Sigmoid colon (tissue), 4 donors: ENCODE measurements at regions not wholly inside any gene's neighbourhood (a gene's known extent, or its start where the extent isn't known, plus 50 kb on each side); places are given as distances from the start of the nearest gene placed in this dataset.

ENCODE experiments used
- EP300 ChIP-seq, 4 donors: sonication (generic); formaldehyde crosslinking; IDR thresholded peaks; one replicate each; pipeline ENCODE4 v1.6.1; 2017; ENCODE audit warnings: antibody characterized with exemption in 4 of 4
- POLR2AphosphoS5 ChIP-seq, 4 donors: sonication (generic); formaldehyde crosslinking; IDR thresholded peaks; one replicate each; pipeline ENCODE4 v1.6.1; 2017; ENCODE audit warnings: antibody characterized with exemption in 4 of 4
- TF ChIP-seq, protein P1 (sequence below), 4 experiments: fragments of 450-650 bp in 3 of 4; fragments of 200-600 bp in 1 of 4; IDR thresholded peaks; one replicate each; pipeline ENCODE4 v1.5.1; 2016 to 2019; ENCODE audit warnings: antibody characterized with exemption in 4 of 4, mild to moderate bottlenecking in 3 of 4, moderate library complexity in 2 of 4

- TF ChIP-seq, protein P1, sequence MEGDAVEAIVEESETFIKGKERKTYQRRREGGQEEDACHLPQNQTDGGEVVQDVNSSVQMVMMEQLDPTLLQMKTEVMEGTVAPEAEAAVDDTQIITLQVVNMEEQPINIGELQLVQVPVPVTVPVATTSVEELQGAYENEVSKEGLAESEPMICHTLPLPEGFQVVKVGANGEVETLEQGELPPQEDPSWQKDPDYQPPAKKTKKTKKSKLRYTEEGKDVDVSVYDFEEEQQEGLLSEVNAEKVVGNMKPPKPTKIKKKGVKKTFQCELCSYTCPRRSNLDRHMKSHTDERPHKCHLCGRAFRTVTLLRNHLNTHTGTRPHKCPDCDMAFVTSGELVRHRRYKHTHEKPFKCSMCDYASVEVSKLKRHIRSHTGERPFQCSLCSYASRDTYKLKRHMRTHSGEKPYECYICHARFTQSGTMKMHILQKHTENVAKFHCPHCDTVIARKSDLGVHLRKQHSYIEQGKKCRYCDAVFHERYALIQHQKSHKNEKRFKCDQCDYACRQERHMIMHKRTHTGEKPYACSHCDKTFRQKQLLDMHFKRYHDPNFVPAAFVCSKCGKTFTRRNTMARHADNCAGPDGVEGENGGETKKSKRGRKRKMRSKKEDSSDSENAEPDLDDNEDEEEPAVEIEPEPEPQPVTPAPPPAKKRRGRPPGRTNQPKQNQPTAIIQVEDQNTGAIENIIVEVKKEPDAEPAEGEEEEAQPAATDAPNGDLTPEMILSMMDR (IDR thresholded peaks at IDR 0.05): no peak
- TF ChIP-seq EP300 (IDR thresholded peaks at IDR 0.05) (no peak), POLR2AphosphoS5 (IDR thresholded peaks at IDR 0.05) (no peak)
These were observed 100.9 kb downstream of the FAM76B start for GRCh38 chr11:95688501-95689222.
